OCI-LY1 (cell line): ENCODE measurements at regions not wholly inside any gene's neighbourhood (a gene's known extent, or its start where the extent isn't known, plus 50 kb on each side); places are given as distances from the start of the nearest gene placed in this dataset.

Experiments
- H2AFZ ChIP-seq: fragments of 200-600 bp; sonication (generic), shearing (Covaris generic); 2 replicates; pipeline ENCODE4 v1.6.0; 2014; ENCODE audit warnings: antibody characterized with exemption, mild to moderate bottlenecking, low read length
- H3F3A ChIP-seq: fragments of 200-600 bp; sonication (generic), shearing (Covaris generic); 2 replicates; pipeline ENCODE4 v1.6.0; 2014; ENCODE audit warnings: mild to moderate bottlenecking, antibody characterized with exemption, low read length, moderate library complexity; ENCODE audit not compliant: insufficient read depth
- H3K27ac ChIP-seq: fragments of 200-600 bp; sonication (generic); 2 replicates; pipeline ENCODE4 v1.5.1; 2014; ENCODE audit warnings: low read length, mixed run types, mild to moderate bottlenecking, low read depth; ENCODE audit not compliant: poor library complexity, severe bottlenecking
- H3K27me3 ChIP-seq: fragments of 200-600 bp; sonication (generic); 2 replicates; pipeline ENCODE4 v1.6.0; 2014; ENCODE audit warnings: antibody characterized with exemption, mild to moderate bottlenecking, low read length, moderate library complexity; ENCODE audit not compliant: insufficient read depth
- H3K36me3 ChIP-seq: fragments of 200-600 bp; sonication (generic); 2 replicates; pipeline ENCODE4 v1.6.1; 2014; ENCODE audit warnings: mild to moderate bottlenecking, antibody characterized with exemption, low read length, moderate library complexity, mixed read lengths; ENCODE audit not compliant: insufficient read depth
- H3K4me1 ChIP-seq: fragments of 200-600 bp; sonication (generic); 2 replicates; pipeline ENCODE4 v1.5.1; 2014; ENCODE audit warnings: mild to moderate bottlenecking, low read length, moderate library complexity; ENCODE audit not compliant: insufficient read depth, severe bottlenecking
- H3K4me2 ChIP-seq: fragments of 200-600 bp; sonication (generic), shearing (Covaris generic); 2 replicates; pipeline ENCODE4 v1.6.1; 2014; ENCODE audit warnings: low read length
- H3K4me3 ChIP-seq: fragments of 200-600 bp; sonication (generic); 2 replicates; pipeline ENCODE4 v1.5.1; 2014; ENCODE audit warnings: low read length, low read depth, mild to moderate bottlenecking, mixed read lengths; ENCODE audit not compliant: poor library complexity, severe bottlenecking
- H3K79me2 ChIP-seq: fragments of 200-600 bp; shearing (Covaris generic); 2 replicates; pipeline ENCODE4 v1.6.1; 2016; ENCODE audit warnings: mixed run types, low read length, mixed read lengths; ENCODE audit not compliant: insufficient read depth
- H3K9ac ChIP-seq: fragments of 200-600 bp; sonication (generic), shearing (Covaris generic); 2 replicates; pipeline ENCODE4 v1.6.1; 2014; ENCODE audit warnings: mild to moderate bottlenecking, low read length, mixed read lengths
- H3K9me2 ChIP-seq: fragments of 200-600 bp; sonication (generic), shearing (Covaris generic); 2 replicates; pipeline ENCODE4 v1.6.1; 2014; ENCODE audit warnings: low read depth, mild to moderate bottlenecking, low read length, mixed read lengths
- H3K9me3 ChIP-seq: fragments of 200-600 bp; shearing (Covaris generic); 2 replicates; pipeline ENCODE4 v1.6.1; 2014; ENCODE audit warnings: low read length, mixed read lengths
- H4K20me1 ChIP-seq: fragments of 200-600 bp; sonication (generic), shearing (Covaris generic); 2 replicates; pipeline ENCODE4 v1.6.0; 2016; ENCODE audit warnings: mild to moderate bottlenecking, low read length; ENCODE audit not compliant: insufficient read depth
- EZH2 ChIP-seq: fragments of 200-600 bp; sonication (generic), shearing (Covaris generic); IDR thresholded peaks from 2 replicates; pipeline ENCODE4 v1.8.0; 2017; ENCODE audit warnings: borderline replicate concordance, mixed run types, mild to moderate bottlenecking, antibody characterized with exemption, low read length, moderate library complexity, mixed read lengths
- TF ChIP-seq, protein P1 (sequence below): fragments of 200-600 bp; sonication (generic), shearing (Covaris generic); IDR thresholded peaks from 2 replicates; pipeline ENCODE4 v1.5.1; 2017; ENCODE audit warnings: mild to moderate bottlenecking, antibody characterized with exemption, low read length, moderate library complexity, mixed read lengths

DNA sequence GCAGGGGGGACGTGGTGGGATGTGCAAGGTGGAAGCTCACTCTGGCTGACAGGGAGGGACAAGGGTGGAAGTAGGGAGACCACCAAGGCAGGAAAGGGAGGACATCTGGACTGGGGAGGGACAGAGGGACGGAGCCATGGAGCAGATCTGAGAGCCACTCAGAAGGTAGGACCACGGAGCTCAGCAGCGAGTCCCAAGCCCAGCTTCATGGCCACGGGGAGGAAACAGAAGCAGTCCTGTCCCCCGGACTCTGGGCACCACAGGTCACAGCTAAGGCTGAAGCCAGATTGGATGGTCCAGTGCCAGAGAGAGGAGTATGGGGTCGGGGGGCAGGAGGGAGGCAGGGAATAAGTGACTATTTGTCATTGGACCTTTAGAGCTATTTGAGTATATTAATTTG lies 220.1 kb downstream of the TBC1D2B start:
- Histone ChIP-seq H3K4me1 (no peaks in the 10 kb centered on the region), H3K36me3 (no peaks in the 10 kb centered on the region), H3K4me3 (no peak overlapping the region), H3K9ac (no peak overlapping the region), H2AFZ (no peak overlapping the region), H3K9me3 (no peaks in the 10 kb centered on the region), H3F3A (no peaks in the 10 kb centered on the region), H3K27me3 (no peaks in the 10 kb centered on the region), H4K20me1 (no peaks in the 10 kb centered on the region), H3K79me2 (no peaks in the 10 kb centered on the region), H3K4me2 (no peak overlapping the region), H3K9me2 (no peaks in the 10 kb centered on the region), H3K27ac (no peak overlapping the region)
- TF ChIP-seq, protein P1, sequence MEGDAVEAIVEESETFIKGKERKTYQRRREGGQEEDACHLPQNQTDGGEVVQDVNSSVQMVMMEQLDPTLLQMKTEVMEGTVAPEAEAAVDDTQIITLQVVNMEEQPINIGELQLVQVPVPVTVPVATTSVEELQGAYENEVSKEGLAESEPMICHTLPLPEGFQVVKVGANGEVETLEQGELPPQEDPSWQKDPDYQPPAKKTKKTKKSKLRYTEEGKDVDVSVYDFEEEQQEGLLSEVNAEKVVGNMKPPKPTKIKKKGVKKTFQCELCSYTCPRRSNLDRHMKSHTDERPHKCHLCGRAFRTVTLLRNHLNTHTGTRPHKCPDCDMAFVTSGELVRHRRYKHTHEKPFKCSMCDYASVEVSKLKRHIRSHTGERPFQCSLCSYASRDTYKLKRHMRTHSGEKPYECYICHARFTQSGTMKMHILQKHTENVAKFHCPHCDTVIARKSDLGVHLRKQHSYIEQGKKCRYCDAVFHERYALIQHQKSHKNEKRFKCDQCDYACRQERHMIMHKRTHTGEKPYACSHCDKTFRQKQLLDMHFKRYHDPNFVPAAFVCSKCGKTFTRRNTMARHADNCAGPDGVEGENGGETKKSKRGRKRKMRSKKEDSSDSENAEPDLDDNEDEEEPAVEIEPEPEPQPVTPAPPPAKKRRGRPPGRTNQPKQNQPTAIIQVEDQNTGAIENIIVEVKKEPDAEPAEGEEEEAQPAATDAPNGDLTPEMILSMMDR, result no peak
- TF ChIP-seq EZH2, result no peak

DNA sequence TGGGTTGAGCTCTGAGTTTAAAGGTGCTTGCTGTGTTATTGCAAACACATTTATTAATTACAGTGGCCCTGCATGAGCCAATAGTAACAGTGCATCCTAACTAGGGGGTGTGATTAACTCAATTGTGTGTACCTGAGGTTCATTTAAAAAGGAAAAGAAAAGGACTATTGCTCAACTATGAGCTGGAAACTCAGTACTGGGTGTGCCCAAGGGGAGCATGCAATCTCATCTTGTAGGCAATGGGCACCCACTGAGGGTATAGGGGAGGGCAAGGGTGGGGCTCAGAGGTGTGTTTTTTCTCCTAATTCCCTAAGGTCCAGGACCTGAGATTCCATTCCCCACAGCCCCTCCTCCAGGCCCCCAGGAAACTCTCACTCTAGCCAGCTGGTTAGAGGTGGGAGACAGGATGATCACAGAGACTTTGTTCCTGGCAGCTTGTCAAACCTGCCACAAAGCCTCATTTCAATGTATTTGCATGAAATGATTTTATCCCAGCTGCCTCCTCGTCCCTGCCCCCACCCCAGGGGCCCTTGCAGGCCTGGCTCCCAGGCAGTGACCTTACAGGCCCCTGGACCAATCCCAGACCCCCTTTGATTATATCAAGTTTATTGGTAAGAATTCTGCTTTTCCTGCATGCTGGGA lies 220.7 kb downstream of the TBC1D2B start:
- TF ChIP-seq EZH2, result no peak
- Histone ChIP-seq H3K9ac (no peak overlapping the region), H3K27ac (no peak overlapping the region), H3K9me2 (no peaks in the 10 kb centered on the region), H3K9me3 (no peaks in the 10 kb centered on the region), H3K27me3 (no peaks in the 10 kb centered on the region), H2AFZ (no peak overlapping the region), H3K4me3 (no peak overlapping the region), H3F3A (no peaks in the 10 kb centered on the region), H3K79me2 (no peaks in the 10 kb centered on the region), H3K4me2 (no peak overlapping the region), H4K20me1 (no peaks in the 10 kb centered on the region), H3K36me3 (no peaks in the 10 kb centered on the region), H3K4me1 (no peaks in the 10 kb centered on the region)

DNA sequence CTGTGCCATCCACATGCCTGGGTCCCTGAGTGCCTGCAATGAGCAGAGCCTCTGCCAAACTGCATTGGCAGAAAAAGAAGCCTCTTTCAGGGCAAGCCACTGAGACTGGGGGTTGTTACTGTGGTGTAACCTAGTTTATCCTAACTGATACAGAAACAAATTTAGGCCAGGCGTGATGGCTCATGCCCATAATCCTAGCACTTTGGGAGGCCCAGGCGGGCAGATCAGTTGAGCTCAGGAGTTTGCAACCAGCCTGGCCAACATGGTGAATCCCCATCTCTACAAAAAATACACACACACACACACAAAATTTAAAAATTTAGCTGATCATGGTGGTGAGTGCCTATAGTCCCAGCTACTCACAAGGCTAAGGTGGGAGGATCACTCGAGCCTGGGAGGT lies 221.6 kb downstream of the TBC1D2B start:
- no peak for TF ChIP-seq EZH2
- TF ChIP-seq, protein P1, result no peak
- no peaks in the 10 kb centered on the region for H3K27me3 ChIP-seq
- H3K27ac ChIP-seq, result no peak overlapping the region
- no peaks in the 10 kb centered on the region for H3K9me3 ChIP-seq
- H3F3A ChIP-seq, result no peaks in the 10 kb centered on the region
- H3K4me1 ChIP-seq, result no peaks in the 10 kb centered on the region
- no peak overlapping the region for H3K4me3 ChIP-seq
- H3K36me3 ChIP-seq, result no peaks in the 10 kb centered on the region
- no peak overlapping the region for H3K4me2 ChIP-seq
- H2AFZ ChIP-seq, result no peak overlapping the region
- no peaks in the 10 kb centered on the region for H3K9me2 ChIP-seq
- H4K20me1 ChIP-seq, result no peaks in the 10 kb centered on the region
- no peaks in the 10 kb centered on the region for H3K79me2 ChIP-seq
- H3K9ac ChIP-seq, result no peak overlapping the region

DNA sequence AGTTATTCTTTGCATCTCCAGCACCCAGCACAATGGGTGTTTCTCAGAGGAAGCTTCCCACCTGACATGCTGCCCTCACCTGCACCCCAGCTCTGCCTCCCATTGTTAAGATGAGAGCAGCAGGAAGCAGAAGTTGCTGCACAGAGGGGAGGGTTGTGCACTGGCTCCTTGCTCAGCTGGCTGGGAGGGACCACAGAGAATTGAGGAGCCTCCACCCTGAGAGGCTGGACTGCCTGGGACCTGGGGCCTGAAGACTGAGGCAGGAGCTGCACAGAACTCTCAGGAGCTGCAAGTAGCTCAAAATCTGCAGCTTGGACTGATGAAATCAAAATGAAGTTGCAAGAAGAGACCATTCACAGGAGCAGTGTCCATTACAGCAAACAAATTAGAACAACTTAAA lies 222.3 kb upstream of the LINGO1 start:
- H3K4me3 ChIP-seq, result no peak overlapping the region
- H3K9me3 ChIP-seq, result no peaks in the 10 kb centered on the region
- H3K36me3 ChIP-seq, result no peaks in the 10 kb centered on the region
- no peak overlapping the region for H3K27ac ChIP-seq
- no peak overlapping the region for H2AFZ ChIP-seq
- no peaks in the 10 kb centered on the region for H3K27me3 ChIP-seq
- TF ChIP-seq, protein P1, result no peak
- no peak for TF ChIP-seq EZH2
- no peaks in the 10 kb centered on the region for H3K9me2 ChIP-seq
- H3K9ac ChIP-seq, result no peak overlapping the region
- H3F3A ChIP-seq, result no peaks in the 10 kb centered on the region
- H4K20me1 ChIP-seq, result no peaks in the 10 kb centered on the region
- no peaks in the 10 kb centered on the region for H3K79me2 ChIP-seq
- H3K4me2 ChIP-seq, result no peak overlapping the region
- no peaks in the 10 kb centered on the region for H3K4me1 ChIP-seq
